ENCODE measurements at regions not wholly inside any gene's neighbourhood (a gene's known extent, or its start where the extent isn't known, plus 50 kb on each side); places are given as distances from the start of the nearest gene placed in this dataset.

- no peaks in the 10 kb centered on the region for H3K27me3 ChIP-seq (replicated peaks; ENCODE audit: insufficient read depth, low read length)
- no peak overlapping the region for H3K4me2 ChIP-seq (ENCODE audit: low read depth, low read length)
- H4K20me1 ChIP-seq (ENCODE audit: insufficient read depth, low read length) = no peaks in the 10 kb centered on the region
- H3K9me3 ChIP-seq (replicated peaks; ENCODE audit: insufficient read depth, low read length) = no peaks in the 10 kb centered on the region
- H3K4me3 ChIP-seq (ENCODE audit: low read length) = no peak overlapping the region
- TF ChIP-seq CTCF (IDR thresholded peaks at IDR 0.05; ENCODE audit: low read length) = no peak
- TF ChIP-seq EZH2 (optimal IDR thresholded peaks at IDR 0.05; ENCODE audit: low read depth, low read length) = no peak
- no peak for TF ChIP-seq EZH2phosphoT487 (IDR thresholded peaks at IDR 0.05; ENCODE audit: low read length)
- no peaks in the 10 kb centered on the region for H3K36me3 ChIP-seq (replicated peaks; ENCODE audit: insufficient read depth, low read length)
- no peaks in the 10 kb centered on the region for H3K4me1 ChIP-seq (ENCODE audit: low read length)
- H3K27ac ChIP-seq (ENCODE audit: low read length) = no peak overlapping the region
- H3K9me2 ChIP-seq (replicated peaks; ENCODE audit: insufficient read depth, low read length) = no peaks in the 10 kb centered on the region
- H2AFZ ChIP-seq (ENCODE audit: low read length) = no peak overlapping the region
- DNase-seq = no peak
- H3K79me2 ChIP-seq (ENCODE audit: low read length) = no peaks in the 10 kb centered on the region
- no peaks in the 10 kb centered on the region for H3F3A ChIP-seq (ENCODE audit: insufficient read depth, low read length)
- no peak overlapping the region for H3K9ac ChIP-seq (ENCODE audit: low read length)
These were observed 250.1 kb upstream of the VRK2 start for GRCh38 chr2:57796527-57796926.

GRCh38 chr2:57798346-57798745 lies 248.3 kb upstream of the VRK2 start:
- TF ChIP-seq EZH2 (optimal IDR thresholded peaks at IDR 0.05; ENCODE audit: low read depth, low read length) (no peak), CTCF (IDR thresholded peaks at IDR 0.05; ENCODE audit: low read length) (no peak), EZH2phosphoT487 (IDR thresholded peaks at IDR 0.05; ENCODE audit: low read length) (no peak)
- no peak overlapping the region for H3K4me2 ChIP-seq (ENCODE audit: low read depth, low read length)
- H3K36me3 ChIP-seq (replicated peaks; ENCODE audit: insufficient read depth, low read length) = no peaks in the 10 kb centered on the region

GRCh38 chr2:57802243-57802642 lies 244.4 kb upstream of the VRK2 start:
- Histone ChIP-seq H3F3A (ENCODE audit: insufficient read depth, low read length) (no peaks in the 10 kb centered on the region), H3K4me2 (ENCODE audit: low read depth, low read length) (no peak overlapping the region), H3K4me1 (ENCODE audit: low read length) (no peaks in the 10 kb centered on the region), H3K9me2 (replicated peaks; ENCODE audit: insufficient read depth, low read length) (no peaks in the 10 kb centered on the region), H3K27me3 (replicated peaks; ENCODE audit: insufficient read depth, low read length) (no peaks in the 10 kb centered on the region), H2AFZ (ENCODE audit: low read length) (no peak overlapping the region), H3K9ac (ENCODE audit: low read length) (no peak overlapping the region), H3K27ac (ENCODE audit: low read length) (no peak overlapping the region), H3K4me3 (ENCODE audit: low read length) (no peak overlapping the region), H4K20me1 (ENCODE audit: insufficient read depth, low read length) (no peaks in the 10 kb centered on the region), H3K9me3 (replicated peaks; ENCODE audit: insufficient read depth, low read length) (no peaks in the 10 kb centered on the region), H3K79me2 (ENCODE audit: low read length) (no peaks in the 10 kb centered on the region), H3K36me3 (replicated peaks; ENCODE audit: insufficient read depth, low read length) (no peaks in the 10 kb centered on the region)
- no peak for TF ChIP-seq EZH2phosphoT487 (IDR thresholded peaks at IDR 0.05; ENCODE audit: low read length)
- TF ChIP-seq EZH2 (optimal IDR thresholded peaks at IDR 0.05; ENCODE audit: low read depth, low read length) = no peak
- TF ChIP-seq CTCF (IDR thresholded peaks at IDR 0.05; ENCODE audit: low read length) = no peak
- DNase-seq = no peak

More at GRCh38 chr2:57798346-57798745, 248.3 kb upstream of the VRK2 start:
- DNase-seq = no peak
- Histone ChIP-seq H3F3A (ENCODE audit: insufficient read depth, low read length) (no peaks in the 10 kb centered on the region), H3K27ac (ENCODE audit: low read length) (no peak overlapping the region), H3K79me2 (ENCODE audit: low read length) (no peaks in the 10 kb centered on the region), H3K4me1 (ENCODE audit: low read length) (no peaks in the 10 kb centered on the region), H3K9me2 (replicated peaks; ENCODE audit: insufficient read depth, low read length) (no peaks in the 10 kb centered on the region), H3K4me3 (ENCODE audit: low read length) (no peak overlapping the region), H4K20me1 (ENCODE audit: insufficient read depth, low read length) (no peaks in the 10 kb centered on the region), H3K27me3 (replicated peaks; ENCODE audit: insufficient read depth, low read length) (no peaks in the 10 kb centered on the region), H2AFZ (ENCODE audit: low read length) (no peak overlapping the region), H3K9ac (ENCODE audit: low read length) (no peak overlapping the region), H3K9me3 (replicated peaks; ENCODE audit: insufficient read depth, low read length) (no peaks in the 10 kb centered on the region)
